GM21619 (cell line): ENCODE measurements at regions not wholly inside any gene's neighbourhood (a gene's known extent, or its start where the extent isn't known, plus 50 kb on each side); places are given as distances from the start of the nearest gene placed in this dataset.

Source experiments
- ATAC-seq: cut with Tn5 transposase; IDR thresholded peaks from one replicate; pipeline ENCODE4 v1.9.1; 2021; ENCODE audit not compliant: unreplicated experiment

- ATAC-seq, result no peak
Observed at GRCh38 chr15:98410328-98410727, 238.0 kb upstream of the IGF1R start.

GRCh38 chr15:98412852-98413251 lies 235.5 kb upstream of the IGF1R start:
- no peak for ATAC-seq

- ATAC-seq, result no peak
Observed at GRCh38 chr15:98413933-98414546, 234.3 kb upstream of the IGF1R start.

- ATAC-seq, result no peak
Observed at GRCh38 chr15:98416222-98416855, 232.0 kb upstream of the IGF1R start.

GRCh38 chr15:98417346-98417745 lies 231.0 kb upstream of the IGF1R start:
- no peak for ATAC-seq

GRCh38 chr15:98418122-98418521 lies 230.2 kb upstream of the IGF1R start:
- ATAC-seq, result no peak

- no peak for ATAC-seq
Observed at GRCh38 chr15:98419173-98419780, 229.1 kb upstream of the IGF1R start.

GRCh38 chr15:98420837-98421236 lies 227.5 kb upstream of the IGF1R start:
- no peak for ATAC-seq

- ATAC-seq, result peak; percentile 77
Observed at GRCh38 chr15:98421419-98422129, 226.8 kb upstream of the IGF1R start.

GRCh38 chr15:98422130-98422478 lies 226.2 kb upstream of the IGF1R start:
- no peak for ATAC-seq

GRCh38 chr15:98425173-98425572 lies 223.2 kb upstream of the IGF1R start:
- ATAC-seq, result no peak

- ATAC-seq, result no peak
Observed at GRCh38 chr15:98427321-98427720, 221.0 kb upstream of the IGF1R start.

GRCh38 chr15:98428253-98428989 lies 219.9 kb upstream of the IGF1R start:
- peak; percentile 96 for ATAC-seq

- no peak for ATAC-seq
Observed at GRCh38 chr15:98431171-98431570, 217.2 kb upstream of the IGF1R start.

GRCh38 chr15:98433346-98433745 lies 215.0 kb upstream of the IGF1R start:
- no peak for ATAC-seq

- no peak for ATAC-seq
Observed at GRCh38 chr15:98433856-98434255, 214.5 kb upstream of the IGF1R start.

- no peak for ATAC-seq
Observed at GRCh38 chr15:98437752-98438151, 210.6 kb upstream of the IGF1R start.

- no peak for ATAC-seq
Observed at GRCh38 chr15:98438326-98438725, 210.0 kb upstream of the IGF1R start.

GRCh38 chr15:98438907-98439306 lies 209.4 kb upstream of the IGF1R start:
- ATAC-seq, result no peak

- ATAC-seq, result no peak
Observed at GRCh38 chr15:98439523-98439942, 208.8 kb upstream of the IGF1R start.

GRCh38 chr15:98440917-98441316 lies 207.4 kb upstream of the IGF1R start:
- ATAC-seq, result peak; percentile 84
